ENCODE measurements at regions not wholly inside any gene's neighbourhood (a gene's known extent, or its start where the extent isn't known, plus 50 kb on each side); places are given as distances from the start of the nearest gene placed in this dataset.

DNA sequence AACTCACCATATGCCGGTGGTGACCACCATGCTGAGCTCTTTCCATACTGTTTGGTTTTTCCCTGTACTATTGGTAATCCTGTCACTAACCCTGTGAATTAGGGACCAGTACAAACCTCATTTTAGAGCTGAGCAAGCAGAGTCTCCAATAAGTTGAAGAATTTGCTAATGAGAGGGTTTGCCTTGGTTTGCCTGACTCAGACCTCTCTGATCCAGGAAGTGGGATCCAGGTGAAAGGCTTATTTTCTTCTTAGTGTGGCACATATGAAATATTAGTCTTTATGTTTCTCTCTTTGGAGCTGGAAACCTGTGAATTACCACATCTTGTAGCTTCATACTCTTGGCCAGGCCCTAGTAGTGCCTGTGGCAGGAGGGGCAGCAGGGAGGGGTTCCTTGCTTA lies 114.1 kb upstream of the IGFBP3 start:
- Histone ChIP-seq H3K4me3 (replicated peaks in 1 of 3) (no peak overlapping the region), H3K27ac (no peak overlapping the region), H3K9me3 (no peaks in the 10 kb centered on the region), H3K27me3 (no peaks in the 10 kb centered on the region), H3K4me1 (no peaks in the 10 kb centered on the region), H3K36me3 (no peaks in the 10 kb centered on the region)
- DNase-seq, result no peak
- 93 to 97% methylated on average over 1 of the region's 1 CpG for WGBS, 2 donors
- intact Hi-C loops (cut with DNase I), result no loop called here
- TF ChIP-seq, protein P1, sequence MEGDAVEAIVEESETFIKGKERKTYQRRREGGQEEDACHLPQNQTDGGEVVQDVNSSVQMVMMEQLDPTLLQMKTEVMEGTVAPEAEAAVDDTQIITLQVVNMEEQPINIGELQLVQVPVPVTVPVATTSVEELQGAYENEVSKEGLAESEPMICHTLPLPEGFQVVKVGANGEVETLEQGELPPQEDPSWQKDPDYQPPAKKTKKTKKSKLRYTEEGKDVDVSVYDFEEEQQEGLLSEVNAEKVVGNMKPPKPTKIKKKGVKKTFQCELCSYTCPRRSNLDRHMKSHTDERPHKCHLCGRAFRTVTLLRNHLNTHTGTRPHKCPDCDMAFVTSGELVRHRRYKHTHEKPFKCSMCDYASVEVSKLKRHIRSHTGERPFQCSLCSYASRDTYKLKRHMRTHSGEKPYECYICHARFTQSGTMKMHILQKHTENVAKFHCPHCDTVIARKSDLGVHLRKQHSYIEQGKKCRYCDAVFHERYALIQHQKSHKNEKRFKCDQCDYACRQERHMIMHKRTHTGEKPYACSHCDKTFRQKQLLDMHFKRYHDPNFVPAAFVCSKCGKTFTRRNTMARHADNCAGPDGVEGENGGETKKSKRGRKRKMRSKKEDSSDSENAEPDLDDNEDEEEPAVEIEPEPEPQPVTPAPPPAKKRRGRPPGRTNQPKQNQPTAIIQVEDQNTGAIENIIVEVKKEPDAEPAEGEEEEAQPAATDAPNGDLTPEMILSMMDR (IDR thresholded peaks at IDR 0.05), result no peak
- TF ChIP-seq POLR2A (IDR thresholded peaks at IDR 0.05), result no peak

DNA sequence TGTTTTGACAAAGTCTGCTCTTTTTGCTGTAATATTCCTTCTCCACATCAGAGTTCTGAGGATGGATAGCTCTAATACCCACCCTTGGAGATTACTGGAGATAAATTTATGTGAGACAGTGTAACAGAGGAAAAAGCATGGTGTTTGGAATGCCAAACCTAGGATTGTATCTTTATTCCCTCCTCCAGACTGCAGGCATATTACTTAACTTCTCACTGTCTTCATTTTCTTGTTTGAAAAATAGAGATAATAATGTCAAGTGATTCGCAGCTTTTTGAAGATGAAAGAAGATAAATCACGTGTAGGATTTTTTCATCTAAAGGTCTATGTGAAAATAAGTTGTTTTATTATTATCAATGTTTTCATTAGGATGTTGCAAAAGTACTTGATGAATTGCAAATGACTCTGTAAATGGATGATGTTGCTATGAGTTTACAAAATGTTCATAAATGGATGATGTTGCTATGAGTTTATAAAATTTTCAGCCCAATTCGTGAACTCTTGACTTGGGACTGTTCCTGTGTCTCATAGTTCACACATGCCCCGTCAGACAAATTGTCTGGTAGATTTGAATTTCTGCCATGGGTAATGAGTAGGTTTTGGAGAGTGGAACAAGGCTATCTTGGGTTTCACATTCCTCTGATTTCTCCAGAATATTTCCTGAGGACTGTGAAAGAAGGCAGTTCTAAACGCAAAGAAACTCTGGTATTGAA lies 113.1 kb upstream of the IGFBP3 start:
- Histone ChIP-seq H3K9me3 (no peaks in the 10 kb centered on the region), H3K4me1 (no peaks in the 10 kb centered on the region), H3K27ac (no peak overlapping the region), H3K36me3 (no peaks in the 10 kb centered on the region), H3K27me3 (no peaks in the 10 kb centered on the region), H3K4me3 (replicated peaks in 1 of 3) (no peak overlapping the region)
- TF ChIP-seq, protein P1 (IDR thresholded peaks at IDR 0.05), result no peak
- no peak for TF ChIP-seq POLR2A (IDR thresholded peaks at IDR 0.05)
- DNase-seq, result no peak
- intact Hi-C loops (cut with DNase I), result no loop called here
- WGBS, 2 donors, result 79 to 82% methylated on average over 5 of the region's 5 CpGs

DNA sequence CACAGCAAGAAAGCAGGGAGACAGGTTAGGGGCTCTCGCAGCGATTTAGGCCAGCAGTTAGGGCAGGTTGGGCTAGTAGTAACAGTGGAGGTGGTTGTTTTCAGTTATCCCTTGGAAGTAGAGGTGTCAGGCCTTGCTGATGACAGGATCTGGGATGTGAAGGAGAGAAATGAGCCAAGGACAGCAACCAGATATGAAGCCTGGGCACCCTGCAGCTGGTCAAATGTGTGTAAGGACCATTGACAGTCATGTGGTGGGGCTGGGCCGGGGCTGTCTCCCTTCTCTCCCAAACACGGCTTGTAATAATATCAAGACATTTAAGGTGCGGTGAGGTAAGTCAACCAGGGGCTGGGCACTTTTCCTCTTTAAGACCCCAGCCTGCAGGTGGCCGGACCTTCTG lies 112.5 kb upstream of the IGFBP3 start:
- Histone ChIP-seq H3K27ac (no peak overlapping the region), H3K4me1 (no peaks in the 10 kb centered on the region), H3K27me3 (no peaks in the 10 kb centered on the region), H3K9me3 (no peaks in the 10 kb centered on the region), H3K4me3 (replicated peaks in 1 of 3) (no peak overlapping the region), H3K36me3 (no peaks in the 10 kb centered on the region)
- no peak for TF ChIP-seq POLR2A (IDR thresholded peaks at IDR 0.05)
- intact Hi-C loops (cut with DNase I), result no loop called here
- WGBS, 2 donors, result 91 to 95% methylated on average over 6 of the region's 6 CpGs
- DNase-seq, result no peak

DNA sequence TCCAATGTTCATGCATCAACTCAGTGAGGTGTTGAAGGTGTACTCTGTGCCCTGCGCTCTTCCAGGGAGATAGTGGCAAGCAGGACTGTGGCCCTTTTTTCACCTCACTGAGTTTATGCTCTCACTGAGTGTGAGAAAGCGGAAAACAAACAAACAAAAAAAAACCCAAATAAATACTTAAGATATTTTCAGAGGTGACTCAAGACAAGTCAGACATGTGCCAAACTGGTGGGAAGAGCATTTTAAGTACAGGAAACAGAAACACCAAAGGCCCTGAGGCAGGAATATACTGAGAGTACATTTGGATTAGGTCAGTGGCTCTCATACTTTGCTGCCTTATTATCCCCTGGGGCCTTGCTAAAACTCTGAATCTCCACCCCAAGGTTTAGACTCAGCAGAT lies 111.9 kb upstream of the IGFBP3 start:
- H3K4me1 ChIP-seq, result no peaks in the 10 kb centered on the region
- intact Hi-C loops (cut with DNase I), result no loop called here
- H3K9me3 ChIP-seq, result no peaks in the 10 kb centered on the region
- DNase-seq, result no peak
- H3K36me3 ChIP-seq, result no peaks in the 10 kb centered on the region
- 94 to 97% methylated on average over 2 of the region's 2 CpGs for WGBS, 2 donors
- no peak overlapping the region for H3K4me3 ChIP-seq (replicated peaks in 1 of 3)
- TF ChIP-seq, protein P1 (IDR thresholded peaks at IDR 0.05), result no peak
- TF ChIP-seq POLR2A (IDR thresholded peaks at IDR 0.05), result no peak
- no peaks in the 10 kb centered on the region for H3K27me3 ChIP-seq
- no peak overlapping the region for H3K27ac ChIP-seq

DNA sequence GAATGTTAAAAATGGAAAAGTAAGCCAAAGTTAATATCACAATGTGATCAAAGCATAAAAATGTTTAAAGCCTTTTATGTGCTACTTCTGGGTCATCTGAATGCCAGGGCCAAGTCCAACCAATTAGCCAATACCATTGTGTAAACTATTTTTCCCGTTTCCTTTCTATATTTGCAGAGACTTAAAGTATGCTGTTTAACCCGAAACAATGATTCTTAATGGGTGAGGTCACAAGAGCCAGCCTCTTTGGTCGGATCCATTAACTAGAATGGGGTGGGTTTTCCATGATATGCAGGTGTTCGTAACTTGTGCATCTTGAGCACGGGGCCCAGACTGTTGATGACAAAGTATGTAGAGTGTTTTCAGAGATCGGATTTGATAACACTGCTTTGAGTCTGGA lies 111.3 kb upstream of the IGFBP3 start:
- TF ChIP-seq POLR2A (IDR thresholded peaks at IDR 0.05), result no peak
- TF ChIP-seq, protein P1 (IDR thresholded peaks at IDR 0.05), result no peak
- Histone ChIP-seq H3K9me3 (no peaks in the 10 kb centered on the region), H3K4me1 (no peaks in the 10 kb centered on the region), H3K36me3 (no peaks in the 10 kb centered on the region), H3K27me3 (no peaks in the 10 kb centered on the region), H3K4me3 (replicated peaks in 1 of 3) (no peak overlapping the region), H3K27ac (no peak overlapping the region)
- intact Hi-C loops (cut with DNase I), result no loop called here
- 79 to 81% methylated on average over 6 of the region's 6 CpGs for WGBS, 2 donors
- no peak for DNase-seq

Measured in thyroid gland (tissue), 4 donors.